Muscle of leg (tissue), 3 donors: ENCODE measurements at regions not wholly inside any gene's neighbourhood (a gene's known extent, or its start where the extent isn't known, plus 50 kb on each side); places are given as distances from the start of the nearest gene placed in this dataset.
A peak's percentile ranks its signal among the peaks of the same experiment; 100 is the strongest.
"Not testable (repeated sequence)": the region's sequence is repeated elsewhere in the genome, so short reads cannot be mapped to it uniquely, and the experiment has no call there.

Experiments used
- DNase-seq: peaks from one replicate; pipeline ENCODE4 v3.0.0; 2013
- H3K27ac ChIP-seq: one replicate; pipeline ENCODE4 v1.5.1; 2013; ENCODE audit warnings: mild to moderate bottlenecking, low read length, control low read depth
- H3K27me3 ChIP-seq: one replicate; pipeline ENCODE4 v1.6.1; 2013; ENCODE audit warnings: low read length; ENCODE audit not compliant: control insufficient read depth, insufficient read depth
- H3K36me3 ChIP-seq: one replicate; pipeline ENCODE4 v1.6.1; 2013; ENCODE audit warnings: low read length; ENCODE audit not compliant: control insufficient read depth, insufficient read depth
- H3K4me1 ChIP-seq: one replicate; pipeline ENCODE4 v1.6.1; 2013; ENCODE audit warnings: low read length; ENCODE audit not compliant: control insufficient read depth, insufficient read depth
- H3K4me3 ChIP-seq: one replicate; pipeline ENCODE4 v1.5.1; 2013; ENCODE audit warnings: low read length, control low read depth
- H3K9me3 ChIP-seq: replicated peaks from 2 replicates; pipeline ENCODE4 v1.6.1; 2013; ENCODE audit warnings: low read depth, low read length; ENCODE audit not compliant: control insufficient read depth
- WGBS: methylation state at CpG from one replicate; pipeline ENCODE4 v1.1.5; 2013; ENCODE audit warnings: missing lambda C conversion rate; ENCODE audit not compliant: insufficient coverage; 5-methylcytosine and 5-hydroxymethylcytosine counted together

GRCh38 chr3:194955546-194955945 is 269.9 kb downstream of the FAM43A start:
- WGBS, result 90% methylated on average over 5 of the region's 7 CpGs
- DNase-seq, result no peak
- Histone ChIP-seq H3K9me3 (no peaks in the 10 kb centered on the region), H3K27me3 (peaks cover under 1% of the 10 kb centered on the region), H3K27ac (no peak overlapping the region), H3K4me3 (no peak overlapping the region), H3K36me3 (no peaks in the 10 kb centered on the region), H3K4me1 (peaks cover 21% of the 10 kb centered on the region)

DNA sequence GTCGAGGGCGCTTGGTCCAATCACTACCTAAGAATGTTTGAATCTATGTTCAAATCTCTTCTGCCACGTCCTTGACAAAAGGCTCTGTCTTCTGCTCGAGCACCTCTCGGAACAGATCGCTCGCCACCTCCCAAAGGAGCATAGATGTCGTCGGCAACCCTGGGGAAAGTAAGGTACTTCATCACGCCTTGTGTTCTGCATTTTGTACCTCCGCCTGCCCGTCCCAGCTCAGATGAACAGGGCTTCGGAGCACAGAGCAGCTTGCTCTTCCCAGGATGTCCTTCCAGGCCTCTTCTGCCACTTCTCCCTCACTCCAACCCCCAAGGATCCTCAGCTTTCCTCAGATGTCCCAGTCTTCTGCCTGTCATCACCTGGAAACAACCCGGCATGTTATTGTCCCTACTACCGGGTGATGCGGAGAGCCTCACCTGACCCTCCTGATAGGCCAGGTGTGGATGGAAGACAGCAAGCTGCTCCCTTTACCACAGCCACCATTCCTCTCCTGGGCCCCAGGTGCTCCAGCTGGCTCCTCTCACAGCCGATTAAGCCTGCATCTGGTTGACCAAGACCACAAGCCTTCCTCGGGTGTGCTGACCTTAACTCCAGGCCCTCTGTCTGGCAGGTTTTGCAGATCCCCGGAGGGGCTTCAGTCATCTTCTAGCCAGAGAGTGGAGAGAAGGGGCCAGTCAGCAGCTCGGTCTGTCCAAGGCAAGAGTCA is 270.5 kb downstream of the FAM43A start:
- WGBS, result 68% methylated on average over 19 of the region's 20 CpGs
- DNase-seq, result no peak
- no peak overlapping the region for H3K27ac ChIP-seq
- H3K9me3 ChIP-seq, result no peaks in the 10 kb centered on the region
- peaks cover 2% of the 10 kb centered on the region for H3K27me3 ChIP-seq
- H3K36me3 ChIP-seq, result no peaks in the 10 kb centered on the region
- H3K4me3 ChIP-seq, result no peak overlapping the region
- peaks cover 21% of the 10 kb centered on the region for H3K4me1 ChIP-seq

DNA sequence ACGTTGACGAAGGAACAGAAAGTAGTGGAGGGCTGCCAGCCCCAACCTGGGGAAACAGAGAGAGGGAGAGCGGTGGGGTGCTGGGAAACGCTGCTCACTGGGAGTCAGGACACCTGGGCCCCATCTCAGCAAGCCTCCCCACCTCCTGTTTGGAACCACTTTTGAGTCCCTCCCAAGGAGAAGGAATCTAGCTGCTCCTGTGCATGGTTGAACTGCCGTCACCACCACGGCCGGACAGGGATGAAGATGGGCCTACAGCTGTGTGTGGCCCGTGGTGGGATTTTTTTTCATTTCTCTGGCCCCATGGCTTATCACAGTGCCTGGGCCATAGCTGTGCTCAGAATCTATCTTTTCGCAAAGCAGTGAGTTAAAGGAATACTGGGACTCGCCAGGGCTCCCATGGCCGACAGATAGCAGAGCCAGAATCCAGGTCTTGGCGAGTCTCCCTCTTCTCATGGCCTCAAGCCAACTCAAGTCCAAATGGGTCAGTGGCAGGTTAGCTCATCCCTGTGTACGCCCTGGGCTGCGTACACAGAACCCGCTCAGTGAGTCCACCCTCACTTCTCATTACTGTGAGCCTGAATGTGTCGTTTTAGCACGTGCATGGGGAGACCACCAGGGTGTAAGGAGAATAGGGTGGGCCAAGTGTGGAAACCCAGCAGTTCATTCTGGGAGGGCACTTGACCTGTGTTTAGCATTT is 271.2 kb downstream of the FAM43A start:
- Histone ChIP-seq H3K27ac (no peak overlapping the region), H3K4me3 (no peak overlapping the region), H3K27me3 (peaks cover 2% of the 10 kb centered on the region), H3K9me3 (no peaks in the 10 kb centered on the region), H3K36me3 (no peaks in the 10 kb centered on the region), H3K4me1 (peaks cover 21% of the 10 kb centered on the region)
- 56% methylated on average over 12 of the region's 17 CpGs for WGBS
- no peak for DNase-seq

DNA sequence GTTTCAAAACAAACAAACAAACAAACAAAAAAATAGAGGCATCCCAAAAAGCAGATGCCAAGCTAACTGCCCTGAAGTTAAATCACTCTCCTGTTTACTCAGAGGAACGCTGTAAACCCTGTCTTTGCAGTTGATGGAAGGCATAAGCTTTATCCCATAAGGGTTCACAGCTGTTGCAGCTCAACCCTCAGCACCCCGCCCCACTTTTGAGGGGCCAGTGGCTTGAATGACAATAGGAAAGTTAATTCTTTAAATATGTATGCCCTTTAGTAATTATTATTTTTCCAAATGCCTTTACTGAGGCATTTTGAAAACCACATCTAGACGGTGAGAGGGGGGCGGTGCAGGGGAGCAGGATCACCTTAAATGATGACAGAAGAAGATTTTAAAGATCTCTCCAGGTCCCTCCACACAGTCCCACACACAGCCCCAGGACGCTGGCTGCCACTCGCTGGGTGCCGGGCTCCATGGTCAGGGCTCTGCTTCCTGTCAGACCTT is 272.1 kb downstream of the FAM43A start:
- 69% methylated on average over 3 of the region's 7 CpGs for WGBS
- Histone ChIP-seq H3K27ac (no peak overlapping the region), H3K36me3 (no peaks in the 10 kb centered on the region), H3K4me1 (peaks cover 16% of the 10 kb centered on the region), H3K9me3 (no peaks in the 10 kb centered on the region), H3K27me3 (peaks cover 2% of the 10 kb centered on the region), H3K4me3 (no peak overlapping the region)
- no peak for DNase-seq

GRCh38 chr3:194959217-194959616 is 273.5 kb downstream of the FAM43A start:
- DNase-seq, result no peak
- H3K4me3 ChIP-seq, result no peak overlapping the region
- H3K27me3 ChIP-seq, result peaks cover 2% of the 10 kb centered on the region
- no peaks in the 10 kb centered on the region for H3K9me3 ChIP-seq
- H3K4me1 ChIP-seq, result peaks cover 5% of the 10 kb centered on the region
- 44% methylated on average over 5 of the region's 7 CpGs for WGBS
- no peaks in the 10 kb centered on the region for H3K36me3 ChIP-seq
- H3K27ac ChIP-seq, result no peak overlapping the region

DNA sequence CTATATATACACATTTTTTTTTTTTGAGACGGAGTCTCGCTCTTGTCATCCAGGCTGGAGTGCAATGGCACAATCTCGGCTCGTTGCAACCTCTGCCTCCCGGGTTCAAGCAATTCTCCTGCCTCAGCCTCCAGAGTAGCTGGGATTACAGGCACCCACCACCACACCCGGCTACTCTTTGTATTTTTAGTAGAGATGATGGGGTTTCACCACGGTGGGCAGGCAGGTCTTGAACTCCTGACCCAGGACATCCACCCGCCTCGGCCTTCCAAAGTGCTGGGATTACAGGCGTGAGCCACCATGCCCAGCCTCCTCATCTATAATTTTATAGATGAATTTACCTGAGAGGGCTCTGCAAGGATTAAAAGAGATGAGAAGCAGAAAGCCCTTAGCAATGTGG is 274.0 kb downstream of the FAM43A start:
- not testable (repeated sequence) for H3K4me3 ChIP-seq, DNase-seq, H3K9me3 ChIP-seq, H3K4me1 ChIP-seq, H3K36me3 ChIP-seq, H3K27ac ChIP-seq, H3K27me3 ChIP-seq
- WGBS, result no CpG with 5 or more reads among the region's 10 CpGs

DNA sequence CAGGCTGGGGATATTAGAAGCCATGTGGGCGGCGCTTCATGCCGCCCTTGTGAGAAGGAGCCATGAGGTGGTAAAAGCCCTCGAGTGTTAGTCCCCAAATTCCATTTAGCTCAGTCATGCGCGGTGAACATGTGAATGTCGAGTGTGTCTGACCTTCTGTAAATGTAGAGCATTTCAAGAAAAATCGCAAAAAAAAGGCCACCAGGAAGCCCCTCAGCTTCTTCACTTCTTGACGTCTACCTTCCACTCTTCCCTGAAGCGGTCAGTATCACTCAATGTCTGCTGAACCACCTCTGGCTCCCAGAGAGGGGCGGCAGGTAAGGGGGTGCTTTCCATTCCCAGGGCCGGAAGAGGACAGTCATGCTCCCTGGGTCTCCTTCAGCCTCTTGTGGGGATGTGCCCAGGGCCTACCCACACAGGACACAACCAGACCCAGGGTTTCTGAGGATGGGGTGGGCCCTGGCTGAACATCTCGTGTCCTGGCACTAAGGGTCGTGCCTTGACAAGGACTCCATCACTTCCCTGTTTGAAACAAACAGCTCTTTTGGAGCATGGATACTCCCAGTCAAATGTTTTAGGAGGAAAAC is 274.9 kb downstream of the FAM43A start:
- Histone ChIP-seq H3K36me3 (no peaks in the 10 kb centered on the region), H3K4me1 (peaks cover 5% of the 10 kb centered on the region), H3K4me3 (no peak overlapping the region), H3K27me3 (peaks cover 2% of the 10 kb centered on the region), H3K27ac (no peak overlapping the region), H3K9me3 (no peaks in the 10 kb centered on the region)
- DNase-seq, result no peak
- 88% methylated on average over 12 of the region's 14 CpGs for WGBS

DNA sequence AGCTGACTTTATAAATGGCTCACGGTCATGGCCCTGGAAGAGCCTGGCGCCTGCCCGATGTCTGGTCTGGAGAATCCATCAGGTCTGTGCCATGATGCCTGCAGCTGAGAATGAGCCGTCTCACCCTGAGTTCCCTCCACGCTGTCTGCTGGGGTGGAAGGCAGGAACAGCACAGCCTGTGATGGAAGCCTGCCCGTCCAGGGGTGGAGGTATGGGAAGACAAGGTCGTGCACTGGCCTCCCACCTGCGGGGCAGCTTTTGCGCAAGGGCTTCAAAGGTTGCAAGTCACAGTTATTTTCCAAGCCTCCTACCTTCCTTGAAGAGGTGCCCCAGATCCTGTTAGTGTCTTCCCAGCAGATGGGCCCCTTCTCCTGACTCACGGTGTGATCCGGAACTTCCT is 275.5 kb downstream of the FAM43A start:
- Histone ChIP-seq H3K27ac (no peak overlapping the region), H3K4me3 (no peak overlapping the region)
- 65% methylated on average over 10 of the region's 11 CpGs for WGBS

GRCh38 chr3:194961571-194961970 is 275.9 kb downstream of the FAM43A start:
- no peaks in the 10 kb centered on the region for H3K9me3 ChIP-seq
- 69% methylated on average over 1 of the region's 6 CpGs for WGBS
- H3K36me3 ChIP-seq, result no peaks in the 10 kb centered on the region
- peaks cover 2% of the 10 kb centered on the region for H3K27me3 ChIP-seq
- peak; percentile 41 for DNase-seq
- peaks cover 4% of the 10 kb centered on the region for H3K4me1 ChIP-seq
- H3K27ac ChIP-seq, result no peak overlapping the region
- no peak overlapping the region for H3K4me3 ChIP-seq

More for the DNA sequence above, 275.5 kb downstream of the FAM43A start:
- no peaks in the 10 kb centered on the region for H3K9me3 ChIP-seq
- DNase-seq, result no peak
- peaks cover 5% of the 10 kb centered on the region for H3K4me1 ChIP-seq
- peaks cover 2% of the 10 kb centered on the region for H3K27me3 ChIP-seq
- no peaks in the 10 kb centered on the region for H3K36me3 ChIP-seq

GRCh38 chr3:194962056-194962455 is 276.4 kb downstream of the FAM43A start:
- WGBS, result 100% methylated on average over 1 of the region's 2 CpGs
- H3K36me3 ChIP-seq, result no peaks in the 10 kb centered on the region
- H3K9me3 ChIP-seq, result no peaks in the 10 kb centered on the region
- H3K27me3 ChIP-seq, result peaks cover 2% of the 10 kb centered on the region
- no peak overlapping the region for H3K4me3 ChIP-seq
- no peak overlapping the region for H3K27ac ChIP-seq
- H3K4me1 ChIP-seq, result peaks cover 4% of the 10 kb centered on the region
- no peak for DNase-seq
